ENCODE measurements at regions not wholly inside any gene's neighbourhood (a gene's known extent, or its start where the extent isn't known, plus 50 kb on each side); places are given as distances from the start of the nearest gene placed in this dataset.

DNA sequence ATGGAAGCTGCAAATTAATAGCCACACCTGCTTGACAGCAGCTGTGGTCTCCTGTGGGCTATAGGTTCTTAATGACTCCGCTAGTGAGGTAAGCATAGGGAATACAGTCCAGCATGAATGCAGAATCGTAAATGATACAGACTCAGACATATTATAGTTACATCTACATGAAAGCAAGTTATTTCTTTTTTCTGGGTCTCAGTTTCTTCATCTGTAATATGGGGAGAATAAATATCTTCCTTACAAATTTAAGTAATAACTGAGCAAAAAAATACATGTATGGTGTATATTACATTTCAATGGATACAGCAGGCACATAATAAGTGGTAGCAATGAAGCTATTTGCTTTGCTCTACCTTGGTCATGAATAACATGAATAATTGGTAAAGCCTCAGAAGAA, 245.9 kb upstream of the RHOBTB1 start:
- Histone ChIP-seq H3K9ac (ENCODE audit: low read depth in 1 of 2, low read length in 2 of 2) (no peak overlapping the region), H3K4me1 (ENCODE audit: control insufficient read depth in 4 of 4, insufficient read depth in 4 of 4, low read length in 3 of 4) (no peaks in the 10 kb centered on the region), H3K9me3 (ENCODE audit: control insufficient read depth in 4 of 4, low read length in 3 of 4) (peaks cover 0 to 5% (median under 1%) of the 10 kb centered on the region in 4 donors), H3K27me3 (ENCODE audit: control insufficient read depth in 4 of 4, insufficient read depth in 4 of 4, low read length in 3 of 4) (no peaks in the 10 kb centered on the region), H3K36me3 (ENCODE audit: control insufficient read depth in 4 of 4, insufficient read depth in 3 of 4, low read depth in 1 of 4, low read length in 3 of 4) (no peaks in the 10 kb centered on the region), H3K27ac (ENCODE audit: low read depth in 1 of 2, low read length in 2 of 2) (no peak overlapping the region), H3K4me3 (ENCODE audit: low read depth in 1 of 3, low read length in 3 of 3) (no peak overlapping the region)
- 96% methylated on average over 2 of the region's 2 CpGs for WGBS
- TF ChIP-seq GABPA (IDR thresholded peaks at IDR 0.05 in 1 of 2, conservative IDR thresholded peaks at IDR 0.05 in 1 of 2) (no peak), HNF4G (IDR thresholded peaks at IDR 0.05) (no peak), YY1 (IDR thresholded peaks at IDR 0.05) (no peak), FOXA1 (IDR thresholded peaks at IDR 0.05) (no peak), HNF4A (conservative IDR thresholded peaks at IDR 0.05) (no peak), JUND (IDR thresholded peaks at IDR 0.05) (no peak), NR2F2 (IDR thresholded peaks at IDR 0.05) (no peak), FOXA2 (IDR thresholded peaks at IDR 0.05) (no peak), SP1 (IDR thresholded peaks at IDR 0.05) (no peak), EGR1 (IDR thresholded peaks at IDR 0.05; ENCODE audit: low read depth in 2 of 2) (no peak), RAD21 (IDR thresholded peaks at IDR 0.05) (no peak), RXRA (IDR thresholded peaks at IDR 0.05) (no peak)
- TF ChIP-seq, protein P1, sequence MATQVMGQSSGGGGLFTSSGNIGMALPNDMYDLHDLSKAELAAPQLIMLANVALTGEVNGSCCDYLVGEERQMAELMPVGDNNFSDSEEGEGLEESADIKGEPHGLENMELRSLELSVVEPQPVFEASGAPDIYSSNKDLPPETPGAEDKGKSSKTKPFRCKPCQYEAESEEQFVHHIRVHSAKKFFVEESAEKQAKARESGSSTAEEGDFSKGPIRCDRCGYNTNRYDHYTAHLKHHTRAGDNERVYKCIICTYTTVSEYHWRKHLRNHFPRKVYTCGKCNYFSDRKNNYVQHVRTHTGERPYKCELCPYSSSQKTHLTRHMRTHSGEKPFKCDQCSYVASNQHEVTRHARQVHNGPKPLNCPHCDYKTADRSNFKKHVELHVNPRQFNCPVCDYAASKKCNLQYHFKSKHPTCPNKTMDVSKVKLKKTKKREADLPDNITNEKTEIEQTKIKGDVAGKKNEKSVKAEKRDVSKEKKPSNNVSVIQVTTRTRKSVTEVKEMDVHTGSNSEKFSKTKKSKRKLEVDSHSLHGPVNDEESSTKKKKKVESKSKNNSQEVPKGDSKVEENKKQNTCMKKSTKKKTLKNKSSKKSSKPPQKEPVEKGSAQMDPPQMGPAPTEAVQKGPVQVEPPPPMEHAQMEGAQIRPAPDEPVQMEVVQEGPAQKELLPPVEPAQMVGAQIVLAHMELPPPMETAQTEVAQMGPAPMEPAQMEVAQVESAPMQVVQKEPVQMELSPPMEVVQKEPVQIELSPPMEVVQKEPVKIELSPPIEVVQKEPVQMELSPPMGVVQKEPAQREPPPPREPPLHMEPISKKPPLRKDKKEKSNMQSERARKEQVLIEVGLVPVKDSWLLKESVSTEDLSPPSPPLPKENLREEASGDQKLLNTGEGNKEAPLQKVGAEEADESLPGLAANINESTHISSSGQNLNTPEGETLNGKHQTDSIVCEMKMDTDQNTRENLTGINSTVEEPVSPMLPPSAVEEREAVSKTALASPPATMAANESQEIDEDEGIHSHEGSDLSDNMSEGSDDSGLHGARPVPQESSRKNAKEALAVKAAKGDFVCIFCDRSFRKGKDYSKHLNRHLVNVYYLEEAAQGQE (IDR thresholded peaks at IDR 0.05): no peak
- TF ChIP-seq, protein P2, sequence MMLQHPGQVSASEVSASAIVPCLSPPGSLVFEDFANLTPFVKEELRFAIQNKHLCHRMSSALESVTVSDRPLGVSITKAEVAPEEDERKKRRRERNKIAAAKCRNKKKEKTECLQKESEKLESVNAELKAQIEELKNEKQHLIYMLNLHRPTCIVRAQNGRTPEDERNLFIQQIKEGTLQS (IDR thresholded peaks at IDR 0.05): no peak
- TF ChIP-seq, protein P3, sequence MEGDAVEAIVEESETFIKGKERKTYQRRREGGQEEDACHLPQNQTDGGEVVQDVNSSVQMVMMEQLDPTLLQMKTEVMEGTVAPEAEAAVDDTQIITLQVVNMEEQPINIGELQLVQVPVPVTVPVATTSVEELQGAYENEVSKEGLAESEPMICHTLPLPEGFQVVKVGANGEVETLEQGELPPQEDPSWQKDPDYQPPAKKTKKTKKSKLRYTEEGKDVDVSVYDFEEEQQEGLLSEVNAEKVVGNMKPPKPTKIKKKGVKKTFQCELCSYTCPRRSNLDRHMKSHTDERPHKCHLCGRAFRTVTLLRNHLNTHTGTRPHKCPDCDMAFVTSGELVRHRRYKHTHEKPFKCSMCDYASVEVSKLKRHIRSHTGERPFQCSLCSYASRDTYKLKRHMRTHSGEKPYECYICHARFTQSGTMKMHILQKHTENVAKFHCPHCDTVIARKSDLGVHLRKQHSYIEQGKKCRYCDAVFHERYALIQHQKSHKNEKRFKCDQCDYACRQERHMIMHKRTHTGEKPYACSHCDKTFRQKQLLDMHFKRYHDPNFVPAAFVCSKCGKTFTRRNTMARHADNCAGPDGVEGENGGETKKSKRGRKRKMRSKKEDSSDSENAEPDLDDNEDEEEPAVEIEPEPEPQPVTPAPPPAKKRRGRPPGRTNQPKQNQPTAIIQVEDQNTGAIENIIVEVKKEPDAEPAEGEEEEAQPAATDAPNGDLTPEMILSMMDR (IDR thresholded peaks at IDR 0.05; ENCODE audit: low read depth, low read length, missing input control): no peak
- TF ChIP-seq, protein P4, sequence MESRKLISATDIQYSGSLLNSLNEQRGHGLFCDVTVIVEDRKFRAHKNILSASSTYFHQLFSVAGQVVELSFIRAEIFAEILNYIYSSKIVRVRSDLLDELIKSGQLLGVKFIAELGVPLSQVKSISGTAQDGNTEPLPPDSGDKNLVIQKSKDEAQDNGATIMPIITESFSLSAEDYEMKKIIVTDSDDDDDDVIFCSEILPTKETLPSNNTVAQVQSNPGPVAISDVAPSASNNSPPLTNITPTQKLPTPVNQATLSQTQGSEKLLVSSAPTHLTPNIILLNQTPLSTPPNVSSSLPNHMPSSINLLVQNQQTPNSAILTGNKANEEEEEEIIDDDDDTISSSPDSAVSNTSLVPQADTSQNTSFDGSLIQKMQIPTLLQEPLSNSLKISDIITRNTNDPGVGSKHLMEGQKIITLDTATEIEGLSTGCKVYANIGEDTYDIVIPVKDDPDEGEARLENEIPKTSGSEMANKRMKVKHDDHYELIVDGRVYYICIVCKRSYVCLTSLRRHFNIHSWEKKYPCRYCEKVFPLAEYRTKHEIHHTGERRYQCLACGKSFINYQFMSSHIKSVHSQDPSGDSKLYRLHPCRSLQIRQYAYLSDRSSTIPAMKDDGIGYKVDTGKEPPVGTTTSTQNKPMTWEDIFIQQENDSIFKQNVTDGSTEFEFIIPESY (IDR thresholded peaks at IDR 0.05): no peak
- TF ChIP-seq, protein P5, sequence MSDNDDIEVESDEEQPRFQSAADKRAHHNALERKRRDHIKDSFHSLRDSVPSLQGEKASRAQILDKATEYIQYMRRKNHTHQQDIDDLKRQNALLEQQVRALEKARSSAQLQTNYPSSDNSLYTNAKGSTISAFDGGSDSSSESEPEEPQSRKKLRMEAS (IDR thresholded peaks at IDR 0.05): no peak
- DNase-seq (ENCODE audit: low spot score): no peak

DNA sequence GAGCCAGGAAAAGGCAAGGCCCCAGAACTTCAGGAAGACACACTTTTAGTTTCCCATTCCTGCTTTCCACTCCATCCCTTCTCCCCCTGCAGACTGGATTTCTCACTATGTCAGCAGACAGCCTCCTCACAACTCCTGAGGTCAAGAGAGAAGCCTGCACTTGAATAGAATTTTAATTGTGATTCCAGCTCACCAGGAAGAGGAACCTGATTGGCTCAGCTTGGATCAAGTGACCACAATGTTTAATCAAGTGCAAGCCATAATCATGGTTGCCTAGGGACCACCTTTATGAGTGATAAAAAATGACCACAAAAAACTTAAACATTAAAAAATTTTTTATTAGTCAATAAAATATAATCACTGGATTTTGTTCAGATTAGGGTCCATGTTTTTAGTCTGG, 244.7 kb upstream of the RHOBTB1 start:
- no peak for DNase-seq (ENCODE audit: low spot score)
- Histone ChIP-seq H3K36me3 (ENCODE audit: control insufficient read depth in 4 of 4, insufficient read depth in 3 of 4, low read depth in 1 of 4, low read length in 3 of 4) (no peaks in the 10 kb centered on the region), H3K9me3 (ENCODE audit: control insufficient read depth in 4 of 4, low read length in 3 of 4) (peaks cover 0 to 5% (median under 1%) of the 10 kb centered on the region in 4 donors), H3K27ac (ENCODE audit: low read depth in 1 of 2, low read length in 2 of 2) (no peak overlapping the region), H3K4me1 (ENCODE audit: control insufficient read depth in 4 of 4, insufficient read depth in 4 of 4, low read length in 3 of 4) (no peaks in the 10 kb centered on the region), H3K27me3 (ENCODE audit: control insufficient read depth in 4 of 4, insufficient read depth in 4 of 4, low read length in 3 of 4) (no peaks in the 10 kb centered on the region), H3K9ac (ENCODE audit: low read depth in 1 of 2, low read length in 2 of 2) (no peak overlapping the region), H3K4me3 (ENCODE audit: low read depth in 1 of 3, low read length in 3 of 3) (no peak overlapping the region)
- TF ChIP-seq FOXA2 (IDR thresholded peaks at IDR 0.05) (no peak), RXRA (IDR thresholded peaks at IDR 0.05) (no peak), HNF4G (IDR thresholded peaks at IDR 0.05) (no peak), NR2F2 (IDR thresholded peaks at IDR 0.05) (no peak), HNF4A (conservative IDR thresholded peaks at IDR 0.05) (no peak), GABPA (IDR thresholded peaks at IDR 0.05 in 1 of 2, conservative IDR thresholded peaks at IDR 0.05 in 1 of 2) (no peak), RAD21 (IDR thresholded peaks at IDR 0.05) (no peak), FOXA1 (IDR thresholded peaks at IDR 0.05) (no peak), JUND (IDR thresholded peaks at IDR 0.05) (no peak), SP1 (IDR thresholded peaks at IDR 0.05) (no peak), YY1 (IDR thresholded peaks at IDR 0.05) (no peak), EGR1 (IDR thresholded peaks at IDR 0.05; ENCODE audit: low read depth in 2 of 2) (no peak)
- TF ChIP-seq, protein P2 (IDR thresholded peaks at IDR 0.05): no peak
- TF ChIP-seq, protein P1 (IDR thresholded peaks at IDR 0.05): no peak
- TF ChIP-seq, protein P5 (IDR thresholded peaks at IDR 0.05): no peak

Data from liver (tissue), 8 donors.